NOMO-1 treated with DMSO at 0.1 percent for 48 hours (cell line): ENCODE measurements at regions not wholly inside any gene's neighbourhood (a gene's known extent, or its start where the extent isn't known, plus 50 kb on each side); places are given as distances from the start of the nearest gene placed in this dataset.

ENCODE experiments used
- DNase-seq: peaks from one replicate; lab custom pipeline; 2025; ENCODE audit not compliant: unreplicated experiment; lab: John Stamatoyannopoulos, UW

DNA sequence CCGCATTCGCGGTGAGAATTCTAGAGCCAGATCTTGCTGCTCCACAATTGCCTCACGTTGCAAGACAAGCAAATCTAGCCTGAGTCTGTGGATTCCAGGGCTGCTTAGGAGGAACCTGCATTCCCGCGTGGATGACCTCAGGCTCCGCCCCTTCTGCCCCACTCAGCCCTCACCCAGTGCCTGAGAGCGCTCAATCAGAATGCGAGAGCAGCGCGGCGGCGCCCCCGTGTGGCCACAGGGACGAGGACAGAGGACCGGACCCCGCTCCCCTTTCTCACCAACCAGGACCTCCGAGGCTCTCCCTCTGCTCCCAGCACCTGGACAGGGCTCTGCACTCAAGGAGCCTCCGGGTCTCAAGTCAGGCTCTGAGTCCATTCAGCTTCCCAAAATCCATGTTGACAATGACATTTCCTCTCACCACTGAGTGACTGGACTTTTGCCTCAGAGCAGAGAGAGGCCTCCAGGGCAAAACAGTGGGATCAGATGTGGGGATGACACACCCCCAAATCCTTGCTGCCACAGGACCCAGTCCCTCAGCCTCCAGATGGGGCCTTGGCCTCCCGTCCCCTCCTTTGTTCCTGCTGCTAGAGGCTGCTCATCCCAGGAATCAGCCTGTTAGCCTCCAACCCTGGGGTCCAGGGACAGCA is 52.0 kb downstream of the RPP21 start:
- DNase-seq, result peak; percentile 28

DNA sequence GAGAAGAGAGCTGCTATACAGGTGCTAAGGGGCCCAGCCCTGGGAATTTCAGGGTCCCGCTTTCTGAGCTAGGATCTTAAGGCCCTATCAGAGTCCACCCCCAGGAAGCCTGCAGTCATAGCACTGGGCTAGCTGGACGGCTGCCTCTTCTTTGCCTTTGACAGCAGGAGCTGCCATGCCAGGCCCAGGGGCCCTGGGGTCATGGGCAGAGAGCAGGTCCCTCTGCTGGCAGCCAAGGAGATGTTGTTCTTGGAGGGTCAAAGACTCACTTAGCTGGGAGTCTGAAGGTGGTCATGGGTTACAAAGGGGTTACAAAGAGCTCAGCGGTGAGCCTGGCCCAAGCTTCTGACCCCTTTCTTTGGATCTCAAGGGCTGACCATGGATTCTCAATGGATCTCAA is 52.7 kb downstream of the RPP21 start:
- no peak for DNase-seq

DNA sequence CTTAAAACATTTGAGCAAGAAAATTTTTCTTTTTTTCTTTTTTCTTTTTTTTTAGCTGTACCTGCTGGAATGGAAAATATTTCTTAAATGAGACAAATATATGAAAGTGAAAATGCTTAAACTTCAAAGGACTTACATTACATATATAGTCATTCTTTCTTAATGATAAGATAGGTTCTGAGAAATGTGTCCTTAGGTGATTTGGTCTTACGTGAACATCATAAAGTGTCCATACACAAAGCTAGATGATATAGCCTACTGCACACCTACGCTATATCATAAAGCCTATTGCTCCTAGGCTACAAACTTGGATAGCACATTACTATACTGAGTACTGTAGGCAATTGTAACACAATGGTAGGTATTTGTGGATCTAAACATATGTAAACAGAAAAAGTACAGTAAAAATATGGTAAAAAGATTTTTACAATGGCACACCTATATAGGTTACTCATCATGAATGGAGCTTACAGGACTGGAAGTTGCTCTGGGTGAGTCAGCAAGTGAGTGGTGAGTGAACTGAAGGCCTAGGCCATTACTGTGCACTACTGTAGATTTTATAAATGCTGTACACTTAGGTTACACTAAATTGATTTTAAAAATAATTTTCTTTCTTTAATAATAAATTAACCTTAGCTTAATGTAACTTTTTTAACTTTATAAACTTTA is 54.6 kb downstream of the RPP21 start:
- DNase-seq, result no peak

DNA sequence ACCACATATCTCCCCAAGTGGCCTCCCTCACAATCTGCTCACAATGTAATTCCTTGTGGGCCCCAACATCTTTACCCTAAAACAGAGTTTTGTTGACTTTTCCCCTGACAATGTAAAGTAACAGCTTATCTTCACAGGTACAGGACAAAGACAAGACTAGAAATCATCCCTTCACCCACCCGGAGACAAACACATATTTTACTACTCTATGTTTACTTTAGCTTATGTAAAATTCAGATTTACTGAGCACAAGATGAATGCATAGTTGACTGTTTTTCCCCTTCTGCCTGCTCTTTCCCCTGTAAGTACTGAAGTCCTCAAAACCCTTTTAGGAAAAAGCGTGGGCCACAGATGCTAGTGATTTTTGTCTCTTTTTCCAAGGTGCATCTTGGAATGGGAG is 61.0 kb downstream of the RPP21 start:
- no peak for DNase-seq

DNA sequence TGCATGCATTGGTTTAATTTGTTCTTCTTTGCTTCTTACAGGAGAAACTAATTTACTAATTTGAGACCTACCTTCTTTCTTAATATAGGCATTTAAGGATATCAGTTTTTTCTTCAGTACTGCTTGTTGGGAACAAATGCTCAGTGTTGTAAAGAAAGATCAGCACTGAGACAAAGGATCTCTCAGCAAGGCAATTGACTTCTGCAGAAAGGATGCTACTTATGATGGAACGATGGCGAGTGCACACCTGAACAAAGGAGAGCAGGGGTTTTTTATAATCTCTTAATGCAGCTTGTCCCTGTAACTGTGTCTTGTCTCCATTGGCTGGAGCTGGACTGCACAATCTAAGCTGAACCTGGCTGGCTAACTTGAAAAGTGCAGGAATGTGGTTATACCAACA is 64.2 kb downstream of the RPP21 start:
- DNase-seq, result no peak

DNA sequence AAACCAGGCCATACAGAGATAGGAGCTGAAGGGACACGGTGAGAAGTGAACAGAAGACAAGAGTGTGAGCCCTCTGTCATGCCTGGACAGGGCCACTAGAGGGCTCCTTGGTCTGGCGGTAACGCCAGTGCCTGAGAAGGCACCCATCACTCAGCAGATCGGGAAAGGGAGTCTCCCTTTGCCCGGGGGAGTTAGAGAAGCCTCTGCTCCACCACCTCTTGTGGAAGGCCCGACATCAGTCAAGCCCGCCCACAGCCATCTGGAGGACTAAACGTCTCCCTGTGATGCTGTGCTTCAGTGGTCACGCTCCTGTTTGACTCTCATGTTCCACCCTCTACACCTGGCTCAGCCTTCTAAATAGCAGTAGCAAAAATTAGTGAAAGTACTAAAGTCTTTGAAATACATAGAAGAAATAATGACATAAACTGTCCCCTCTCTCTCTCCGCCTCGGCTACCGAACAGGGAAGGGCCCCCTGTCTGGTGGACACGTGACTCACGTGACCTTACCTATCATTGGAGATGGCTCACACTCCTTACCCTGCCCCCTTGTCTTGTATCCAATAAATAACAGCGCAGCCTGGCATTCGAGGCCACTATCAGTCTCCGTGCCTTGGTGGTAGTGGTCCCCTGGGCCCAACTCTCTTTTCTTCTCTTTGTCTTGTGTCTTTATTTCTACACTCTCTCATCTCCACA is 66.7 kb downstream of the RPP21 start:
- DNase-seq, result peak; percentile 9

DNA sequence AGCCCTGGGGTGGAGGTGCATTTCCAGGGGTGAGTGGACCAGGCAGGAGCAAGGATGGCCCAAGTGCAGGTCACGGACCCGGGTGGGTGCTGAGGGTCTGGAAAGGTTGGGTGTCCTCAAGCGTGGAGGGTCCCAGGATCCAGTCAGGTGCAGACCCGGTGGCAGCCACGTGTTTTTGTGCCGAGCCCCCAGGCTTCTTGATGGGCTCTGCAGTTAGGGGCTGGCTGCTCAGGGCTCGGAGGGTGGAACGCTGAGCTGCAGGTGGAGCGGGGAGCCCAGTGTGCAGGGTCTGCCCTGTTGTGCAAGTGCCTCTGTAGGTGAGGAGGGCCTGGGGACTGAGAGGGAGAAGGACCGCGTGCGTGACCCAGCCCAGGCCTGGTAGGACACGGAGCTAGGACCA is 70.9 kb upstream of the HLA-E start:
- DNase-seq, result no peak

DNA sequence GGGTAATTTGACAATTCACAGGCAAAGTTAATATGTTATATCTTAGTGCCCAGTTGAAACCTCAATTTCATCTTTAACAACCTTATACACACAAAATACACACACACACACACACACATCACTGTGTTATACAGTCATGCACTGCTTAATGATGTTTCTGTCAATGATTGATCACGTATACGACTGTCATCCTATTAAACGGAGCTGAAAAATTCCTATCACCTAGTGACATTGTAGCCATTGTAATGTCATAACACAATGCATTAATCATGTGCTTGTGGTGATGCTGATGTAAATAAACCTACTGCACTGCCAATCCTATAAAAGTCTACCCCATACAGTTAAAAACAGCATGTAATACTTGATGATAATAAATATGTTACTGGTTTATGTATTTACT is 64.8 kb upstream of the HLA-E start:
- DNase-seq, result no peak
